Loucy (cell line): ENCODE measurements at regions not wholly inside any gene's neighbourhood (a gene's known extent, or its start where the extent isn't known, plus 50 kb on each side); places are given as distances from the start of the nearest gene placed in this dataset.

Experiments used
- H2AFZ ChIP-seq: fragments of 200-600 bp; sonication (generic); 2 replicates; pipeline ENCODE4 v1.6.0; 2016; ENCODE audit warnings: antibody characterized with exemption, mild to moderate bottlenecking, low read length, moderate library complexity
- H3F3A ChIP-seq: fragments of 200-600 bp; 2 replicates; pipeline ENCODE4 v1.6.0; 2016; ENCODE audit warnings: antibody characterized with exemption, low read depth, mild to moderate bottlenecking
- H3K27me3 ChIP-seq: fragments of 200-600 bp; sonication (generic); 2 replicates; pipeline ENCODE4 v1.6.1; 2014; ENCODE audit warnings: low read length, mild to moderate bottlenecking; ENCODE audit not compliant: insufficient read depth, poor library complexity, severe bottlenecking
- H3K36me3 ChIP-seq: fragments of 200-600 bp; sonication (generic); 2 replicates; pipeline ENCODE4 v1.6.1; 2016; ENCODE audit warnings: low read length; ENCODE audit not compliant: insufficient read depth
- H3K4me1 ChIP-seq: fragments of 200-600 bp; sonication (generic); 2 replicates; pipeline ENCODE4 v1.5.1; 2014; ENCODE audit warnings: low read length, mild to moderate bottlenecking; ENCODE audit not compliant: insufficient read depth, poor library complexity, severe bottlenecking
- H3K4me2 ChIP-seq: fragments of 200-600 bp; sonication (generic); 2 replicates; pipeline ENCODE4 v1.6.0; 2014; ENCODE audit warnings: antibody characterized with exemption, low read length, low read depth, mild to moderate bottlenecking; ENCODE audit not compliant: poor library complexity, severe bottlenecking
- H3K4me3 ChIP-seq: fragments of 200-600 bp; sonication (generic); 2 replicates; pipeline ENCODE4 v1.5.1; 2014; ENCODE audit warnings: low read length, mild to moderate bottlenecking, mixed read lengths; ENCODE audit not compliant: poor library complexity, severe bottlenecking
- H3K79me2 ChIP-seq: fragments of 200-600 bp; sonication (generic); 2 replicates; pipeline ENCODE4 v1.6.1; 2014; ENCODE audit warnings: low read length; ENCODE audit not compliant: insufficient read depth
- H3K9ac ChIP-seq: fragments of 200-600 bp; sonication (generic); 2 replicates; pipeline ENCODE4 v1.6.0; 2014; ENCODE audit warnings: mild to moderate bottlenecking, low read depth, low read length, moderate library complexity; ENCODE audit not compliant: poor library complexity, severe bottlenecking
- H3K9me2 ChIP-seq: fragments of 200-600 bp; sonication (generic); replicated peaks from 2 replicates; pipeline ENCODE4 v1.6.1; 2016; ENCODE audit warnings: low read depth, low read length, mixed read lengths
- H3K9me3 ChIP-seq: fragments of 200-600 bp; sonication (generic); 2 replicates; pipeline ENCODE4 v1.6.1; 2014; ENCODE audit warnings: mild to moderate bottlenecking, antibody characterized with exemption, low read length, low read depth; ENCODE audit not compliant: insufficient read depth
- H4K20me1 ChIP-seq: fragments of 200-600 bp; sonication (generic); 2 replicates; pipeline ENCODE4 v1.6.0; 2014; ENCODE audit warnings: antibody characterized with exemption, low read length, mild to moderate bottlenecking; ENCODE audit not compliant: insufficient read depth, poor library complexity, severe bottlenecking
- CTCF ChIP-seq: fragments of 200-600 bp; sonication (generic); conservative IDR thresholded peaks from 2 replicates; pipeline ENCODE4 v1.5.1; 2014; ENCODE audit warnings: mild to moderate bottlenecking, antibody characterized with exemption, low read length
- EZH2phosphoT487 ChIP-seq: fragments of 200-600 bp; IDR thresholded peaks from 2 replicates; pipeline ENCODE4 v1.6.1; 2018; ENCODE audit warnings: antibody characterized with exemption, mild to moderate bottlenecking, moderate library complexity, borderline replicate concordance

DNA sequence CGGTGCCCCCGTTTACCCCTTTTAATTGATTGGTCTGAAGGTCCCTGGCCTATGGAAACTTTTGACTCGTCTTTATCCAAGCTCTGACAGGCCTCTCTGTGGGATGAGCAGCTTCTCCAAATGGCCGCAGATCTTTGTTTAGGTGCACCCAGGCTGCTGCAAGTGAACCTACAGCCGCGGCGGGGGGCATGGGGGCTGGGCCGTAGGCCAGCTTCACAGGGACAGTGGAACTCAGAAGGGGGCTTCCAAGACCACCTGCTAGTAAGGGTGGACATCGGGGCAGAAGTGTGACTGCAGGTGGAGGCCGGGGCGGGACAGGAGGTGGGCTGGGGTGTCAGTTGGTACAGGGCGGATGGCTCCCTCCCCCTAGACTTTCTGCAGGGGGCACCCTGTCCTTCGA lies 257.5 kb downstream of the SIPA1L2 start:
- Histone ChIP-seq H3K9ac (no peak overlapping the region), H3K9me3 (no peaks in the 10 kb centered on the region), H3K27me3 (no peaks in the 10 kb centered on the region), H3K4me1 (peaks cover under 1% of the 10 kb centered on the region), H4K20me1 (no peaks in the 10 kb centered on the region), H3K4me3 (no peak overlapping the region), H3F3A (no peaks in the 10 kb centered on the region), H3K36me3 (no peaks in the 10 kb centered on the region), H3K79me2 (no peaks in the 10 kb centered on the region), H3K4me2 (no peak overlapping the region), H2AFZ (no peak overlapping the region), H3K9me2 (no peaks in the 10 kb centered on the region)
- TF ChIP-seq CTCF (no peak), EZH2phosphoT487 (no peak)

DNA sequence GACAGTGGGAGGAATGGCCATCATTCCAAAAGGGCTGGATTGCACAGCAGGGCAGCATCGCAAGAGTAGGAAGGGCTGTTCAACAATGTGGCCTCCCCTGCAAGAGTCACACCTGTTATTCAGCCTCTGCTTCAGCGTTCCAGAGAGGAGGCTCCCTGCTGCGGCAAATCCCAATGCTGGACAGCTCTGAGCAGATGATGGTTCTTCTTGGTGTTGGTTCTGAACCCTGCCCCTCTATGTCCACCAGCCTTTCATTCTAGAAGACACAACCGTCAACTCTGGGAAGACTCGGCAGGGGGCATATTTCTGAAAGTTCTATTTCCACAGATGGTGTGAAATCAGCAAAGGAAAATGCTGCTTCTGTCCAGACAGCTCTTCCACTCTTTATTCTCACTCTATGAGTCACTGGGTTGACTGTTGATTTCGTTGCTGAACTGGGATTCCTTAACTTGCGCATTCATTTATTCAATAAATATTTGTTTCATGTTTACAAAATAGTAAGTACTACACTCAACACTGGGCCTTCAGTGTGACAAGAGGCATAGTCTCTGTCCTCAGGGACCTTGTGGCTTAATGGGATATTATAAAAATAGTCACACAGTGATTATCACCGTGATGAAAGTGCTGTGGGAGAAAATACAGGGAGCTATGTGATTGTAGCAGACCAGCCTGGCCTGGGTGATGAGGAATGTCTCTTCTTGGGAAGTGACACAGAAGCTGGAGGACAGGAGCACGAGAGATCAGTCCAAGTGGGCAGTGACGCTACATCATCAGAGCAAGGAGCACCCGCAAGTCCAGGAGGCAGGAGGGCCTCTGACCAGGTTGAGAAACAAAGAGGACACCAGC lies 260.3 kb downstream of the SIPA1L2 start:
- Histone ChIP-seq H3K9me3 (no peaks in the 10 kb centered on the region), H2AFZ (no peak overlapping the region), H3K27me3 (no peaks in the 10 kb centered on the region), H3K4me2 (no peak overlapping the region), H4K20me1 (no peaks in the 10 kb centered on the region), H3K36me3 (no peaks in the 10 kb centered on the region), H3F3A (0 out of 2 replicates have a peak, but pooled peaks cover 3% of the 10 kb centered on the region), H3K9me2 (no peaks in the 10 kb centered on the region), H3K4me3 (no peak overlapping the region), H3K4me1 (peaks cover 4% of the 10 kb centered on the region), H3K9ac (no peak overlapping the region), H3K79me2 (no peaks in the 10 kb centered on the region)
- TF ChIP-seq EZH2phosphoT487: no peak
- no peak for TF ChIP-seq CTCF

DNA sequence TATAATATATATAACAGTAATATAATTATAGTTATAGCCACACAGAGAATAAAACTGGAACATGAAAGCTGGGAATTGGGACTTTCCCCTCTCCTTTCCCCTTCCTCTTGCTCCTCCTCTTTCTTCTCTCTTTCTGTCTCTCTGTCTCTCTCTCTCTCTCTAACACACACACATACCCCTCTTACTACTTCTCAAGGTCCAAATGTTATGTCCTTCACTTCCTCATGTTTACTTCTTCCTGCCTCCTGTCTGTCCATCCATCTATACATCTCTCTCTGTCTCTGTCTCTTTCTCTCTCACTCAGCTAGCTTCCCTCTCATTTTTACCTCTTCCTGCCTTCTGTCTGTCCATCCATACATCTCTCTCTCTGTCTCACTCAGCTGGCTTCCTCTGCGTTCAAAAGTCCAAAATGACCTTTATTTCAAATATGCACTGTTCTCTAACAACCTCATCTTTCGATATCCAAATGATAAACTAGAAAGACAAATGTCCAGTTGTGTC lies 261.1 kb downstream of the SIPA1L2 start:
- H3K36me3 ChIP-seq: no peaks in the 10 kb centered on the region
- peaks cover 4% of the 10 kb centered on the region for H3K4me1 ChIP-seq
- H2AFZ ChIP-seq: no peak overlapping the region
- TF ChIP-seq CTCF: no peak
- TF ChIP-seq EZH2phosphoT487: no peak
- H3K27me3 ChIP-seq: no peaks in the 10 kb centered on the region
- no peaks in the 10 kb centered on the region for H3K79me2 ChIP-seq
- no peak overlapping the region for H3K4me3 ChIP-seq
- no peaks in the 10 kb centered on the region for H3K9me3 ChIP-seq
- H3K4me2 ChIP-seq: no peak overlapping the region
- H3K9me2 ChIP-seq: no peaks in the 10 kb centered on the region
- H3F3A ChIP-seq: 0 out of 2 replicates have a peak, but pooled peaks cover 3% of the 10 kb centered on the region
- H4K20me1 ChIP-seq: no peaks in the 10 kb centered on the region
- H3K9ac ChIP-seq: no peak overlapping the region
